ENCODE measurements at regions not wholly inside any gene's neighbourhood (a gene's known extent, or its start where the extent isn't known, plus 50 kb on each side); places are given as distances from the start of the nearest gene placed in this dataset.

DNA sequence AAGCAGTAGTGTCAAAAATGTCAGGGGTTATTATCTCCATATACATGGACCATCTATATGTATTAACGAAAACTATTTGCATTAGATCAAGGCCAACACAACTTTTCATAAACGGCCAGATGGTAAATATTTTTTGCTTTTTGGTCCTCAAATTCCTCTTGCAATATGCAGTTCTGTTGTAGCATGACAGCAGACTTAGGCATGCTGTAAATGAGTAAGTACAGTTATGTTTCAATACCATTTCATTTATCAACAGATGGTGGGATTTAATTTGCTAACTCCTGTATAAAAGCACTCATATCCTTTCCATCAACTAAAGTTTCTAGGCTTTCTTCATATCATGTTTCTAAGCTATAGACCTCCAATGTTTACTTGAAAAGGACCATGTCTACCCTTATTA, 208.1 kb downstream of the ANKRD50 start:
- Histone ChIP-seq H3K9me3 (ENCODE audit: severe bottlenecking) (no peaks in the 10 kb centered on the region), H3K4me3 (ENCODE audit: low read depth, low read length) (no peak overlapping the region), H3K36me3 (no peaks in the 10 kb centered on the region), H3K27me3 (ENCODE audit: insufficient read depth, low read depth, severe bottlenecking) (no peaks in the 10 kb centered on the region), H3K27ac (no peak overlapping the region)
- DNase-seq: no peak
- TF ChIP-seq, protein P1, sequence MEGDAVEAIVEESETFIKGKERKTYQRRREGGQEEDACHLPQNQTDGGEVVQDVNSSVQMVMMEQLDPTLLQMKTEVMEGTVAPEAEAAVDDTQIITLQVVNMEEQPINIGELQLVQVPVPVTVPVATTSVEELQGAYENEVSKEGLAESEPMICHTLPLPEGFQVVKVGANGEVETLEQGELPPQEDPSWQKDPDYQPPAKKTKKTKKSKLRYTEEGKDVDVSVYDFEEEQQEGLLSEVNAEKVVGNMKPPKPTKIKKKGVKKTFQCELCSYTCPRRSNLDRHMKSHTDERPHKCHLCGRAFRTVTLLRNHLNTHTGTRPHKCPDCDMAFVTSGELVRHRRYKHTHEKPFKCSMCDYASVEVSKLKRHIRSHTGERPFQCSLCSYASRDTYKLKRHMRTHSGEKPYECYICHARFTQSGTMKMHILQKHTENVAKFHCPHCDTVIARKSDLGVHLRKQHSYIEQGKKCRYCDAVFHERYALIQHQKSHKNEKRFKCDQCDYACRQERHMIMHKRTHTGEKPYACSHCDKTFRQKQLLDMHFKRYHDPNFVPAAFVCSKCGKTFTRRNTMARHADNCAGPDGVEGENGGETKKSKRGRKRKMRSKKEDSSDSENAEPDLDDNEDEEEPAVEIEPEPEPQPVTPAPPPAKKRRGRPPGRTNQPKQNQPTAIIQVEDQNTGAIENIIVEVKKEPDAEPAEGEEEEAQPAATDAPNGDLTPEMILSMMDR (IDR thresholded peaks at IDR 0.05; ENCODE audit: low read depth, low read length): no peak

DNA sequence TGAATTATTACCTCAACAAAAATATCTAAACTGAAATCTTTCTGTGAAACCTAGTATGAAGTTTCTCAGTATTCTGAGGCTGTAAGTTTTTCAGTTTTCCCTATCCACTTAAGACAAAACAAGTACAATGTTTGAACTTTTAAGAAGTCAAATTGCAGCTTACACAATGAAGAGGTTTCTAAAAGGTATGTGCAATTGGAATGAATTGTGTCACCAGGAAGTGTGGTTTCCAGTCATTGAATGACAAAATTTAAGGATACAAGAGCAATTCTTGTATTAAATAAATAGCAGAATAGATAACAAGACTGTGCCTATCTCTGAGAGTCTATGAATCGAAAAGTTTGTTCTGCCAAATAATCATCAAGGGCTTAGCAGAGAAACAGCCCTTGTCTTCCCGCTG, 207.3 kb downstream of the ANKRD50 start:
- Histone ChIP-seq H3K27me3 (ENCODE audit: insufficient read depth, low read depth, severe bottlenecking) (no peaks in the 10 kb centered on the region), H3K36me3 (no peaks in the 10 kb centered on the region), H3K9me3 (ENCODE audit: severe bottlenecking) (no peaks in the 10 kb centered on the region), H3K27ac (no peak overlapping the region), H3K4me3 (ENCODE audit: low read depth, low read length) (no peak overlapping the region)
- no peak for DNase-seq
- TF ChIP-seq, protein P1 (IDR thresholded peaks at IDR 0.05; ENCODE audit: low read depth, low read length): no peak

DNA sequence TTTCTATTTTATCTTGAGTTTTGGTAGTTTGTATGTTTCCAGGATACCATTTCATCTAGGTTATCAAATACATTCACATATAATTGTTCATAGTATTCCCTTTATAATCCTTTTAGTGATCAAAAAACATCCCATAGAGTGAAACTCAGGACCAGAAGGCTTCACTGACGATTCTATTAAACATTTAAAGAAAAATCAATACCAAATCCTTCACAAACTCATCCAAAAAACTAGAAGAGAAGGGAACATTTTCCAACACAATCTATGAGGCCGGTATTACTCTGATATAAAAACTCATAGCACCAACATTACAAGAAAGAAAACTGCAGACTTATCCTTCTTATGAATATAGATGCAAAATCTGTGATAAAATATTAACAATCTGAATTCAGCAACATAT, 203.4 kb downstream of the ANKRD50 start:
- Histone ChIP-seq H3K9me3 (ENCODE audit: severe bottlenecking) (no peaks in the 10 kb centered on the region), H3K27me3 (ENCODE audit: insufficient read depth, low read depth, severe bottlenecking) (no peaks in the 10 kb centered on the region), H3K36me3 (no peaks in the 10 kb centered on the region), H3K4me3 (ENCODE audit: low read depth, low read length) (no peak overlapping the region), H3K27ac (no peak overlapping the region)
- DNase-seq: no peak
- TF ChIP-seq, protein P1 (IDR thresholded peaks at IDR 0.05; ENCODE audit: low read depth, low read length): no peak

DNA sequence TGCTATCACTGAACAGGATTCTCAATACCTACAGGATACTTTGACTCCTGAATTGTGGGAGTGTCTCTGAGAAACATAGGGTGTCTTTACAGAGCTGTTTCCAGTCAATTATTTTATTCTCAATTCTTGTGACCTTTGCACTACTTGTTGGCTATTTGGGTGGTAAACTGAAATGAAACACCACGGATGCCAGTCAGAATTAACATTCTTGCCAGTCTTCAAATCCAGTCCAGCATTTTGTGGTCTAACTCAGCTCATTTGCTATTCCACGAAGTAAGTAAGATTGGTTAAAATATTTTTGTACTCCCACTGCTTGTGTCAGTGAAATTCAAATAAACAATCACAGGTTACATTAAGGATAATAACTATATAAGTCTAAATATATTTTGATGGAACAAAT, 197.9 kb downstream of the ANKRD50 start:
- DNase-seq: no peak
- TF ChIP-seq, protein P1 (IDR thresholded peaks at IDR 0.05; ENCODE audit: low read depth, low read length): no peak
- Histone ChIP-seq H3K4me3 (ENCODE audit: low read depth, low read length) (no peak overlapping the region), H3K36me3 (no peaks in the 10 kb centered on the region), H3K9me3 (ENCODE audit: severe bottlenecking) (no peaks in the 10 kb centered on the region), H3K27ac (no peak overlapping the region), H3K27me3 (ENCODE audit: insufficient read depth, low read depth, severe bottlenecking) (no peaks in the 10 kb centered on the region)

DNA sequence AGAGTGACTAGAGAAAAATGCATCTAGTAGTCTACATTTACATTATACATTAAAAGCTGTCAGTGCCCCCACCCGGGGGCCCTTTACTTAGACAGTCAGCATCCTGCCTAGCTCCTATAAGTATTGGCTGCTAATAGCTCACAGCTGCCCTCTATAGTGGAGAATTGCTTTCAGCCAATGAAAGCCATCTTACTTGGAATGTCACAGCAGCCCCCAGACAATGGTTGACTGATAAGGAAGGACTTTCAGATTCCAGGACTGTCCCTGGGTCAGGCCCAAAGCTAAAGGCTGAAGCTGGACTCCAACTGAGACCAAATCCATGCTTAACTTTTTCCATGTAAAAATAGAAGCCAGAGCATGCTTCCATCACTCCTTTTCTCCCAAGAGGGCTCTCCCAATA, 196.9 kb downstream of the ANKRD50 start:
- no peak for DNase-seq
- no peak overlapping the region for H3K4me3 ChIP-seq (ENCODE audit: low read depth, low read length)
- H3K27ac ChIP-seq: no peak overlapping the region
- TF ChIP-seq, protein P1 (IDR thresholded peaks at IDR 0.05; ENCODE audit: low read depth, low read length): no peak
- H3K9me3 ChIP-seq (ENCODE audit: severe bottlenecking): no peaks in the 10 kb centered on the region
- H3K27me3 ChIP-seq (ENCODE audit: insufficient read depth, low read depth, severe bottlenecking): no peaks in the 10 kb centered on the region
- no peaks in the 10 kb centered on the region for H3K36me3 ChIP-seq

DNA sequence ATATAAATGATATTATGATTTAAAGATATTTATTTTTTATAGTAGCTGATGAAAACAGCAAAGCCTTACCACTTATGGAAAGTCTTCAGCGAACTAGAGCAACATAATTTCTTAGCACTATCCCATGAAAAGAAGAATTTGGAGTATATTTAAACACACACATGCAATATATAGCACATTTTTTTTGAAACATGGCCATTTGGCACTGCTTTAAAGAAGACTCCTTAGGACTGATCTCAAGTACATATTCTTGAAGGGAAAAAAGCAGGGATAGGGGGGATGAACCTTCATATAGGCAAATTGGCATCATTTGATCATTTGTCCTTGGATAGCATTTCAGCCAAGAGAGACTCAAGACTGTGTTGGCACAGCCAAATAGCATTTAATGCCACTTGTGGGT, 193.3 kb downstream of the ANKRD50 start:
- no peaks in the 10 kb centered on the region for H3K36me3 ChIP-seq
- no peak overlapping the region for H3K4me3 ChIP-seq (ENCODE audit: low read depth, low read length)
- H3K27ac ChIP-seq: no peak overlapping the region
- TF ChIP-seq, protein P1 (IDR thresholded peaks at IDR 0.05; ENCODE audit: low read depth, low read length): no peak
- DNase-seq: no peak
- H3K27me3 ChIP-seq (ENCODE audit: insufficient read depth, low read depth, severe bottlenecking): no peaks in the 10 kb centered on the region
- no peaks in the 10 kb centered on the region for H3K9me3 ChIP-seq (ENCODE audit: severe bottlenecking)
